H9 (cell line): ENCODE measurements at regions not wholly inside any gene's neighbourhood (a gene's known extent, or its start where the extent isn't known, plus 50 kb on each side); places are given as distances from the start of the nearest gene placed in this dataset.

Experiments
- DNase-seq: peaks from one replicate; pipeline ENCODE4 v3.0.0-alpha.2; 2017
- H2AFZ ChIP-seq: one replicate; pipeline ENCODE4 v1.6.1; 2013; ENCODE audit warnings: mild to moderate bottlenecking, low read length, control low read depth, moderate library complexity
- H2AK5ac ChIP-seq: 2 replicates; pipeline ENCODE4 v1.6.1; 2013; ENCODE audit warnings: low read length, control low read depth, mixed read lengths; ENCODE audit not compliant: insufficient read length
- H2BK120ac ChIP-seq: one replicate; pipeline ENCODE4 v1.6.1; 2013; ENCODE audit warnings: low read depth, mild to moderate bottlenecking, low read length, control low read depth, inconsistent platforms; ENCODE audit not compliant: poor library complexity, severe bottlenecking
- H2BK12ac ChIP-seq: 2 replicates; pipeline ENCODE4 v1.6.1; 2013; ENCODE audit warnings: low read length, control low read depth, mixed read lengths, low read depth; ENCODE audit not compliant: insufficient read length
- H2BK15ac ChIP-seq: 2 replicates; pipeline ENCODE4 v1.6.1; 2013; ENCODE audit warnings: low read depth, low read length, control low read depth
- H2BK20ac ChIP-seq: one replicate; pipeline ENCODE4 v1.6.1; 2013; ENCODE audit warnings: low read depth, mild to moderate bottlenecking, low read length, control low read depth, inconsistent platforms; ENCODE audit not compliant: poor library complexity, severe bottlenecking
- H2BK5ac ChIP-seq: 2 replicates; pipeline ENCODE4 v1.6.1; 2013; ENCODE audit warnings: low read length, control low read depth, mixed read lengths; ENCODE audit not compliant: insufficient read length
- H3K14ac ChIP-seq: 2 replicates; pipeline ENCODE4 v1.6.1; 2013; ENCODE audit warnings: low read length, control low read depth; ENCODE audit not compliant: insufficient read depth
- H3K18ac ChIP-seq: 2 replicates; pipeline ENCODE4 v1.6.1; 2013; ENCODE audit warnings: low read depth, mild to moderate bottlenecking, mixed read lengths, low read length, control low read depth; ENCODE audit not compliant: insufficient read length
- H3K23ac ChIP-seq: 2 replicates; pipeline ENCODE4 v1.6.1; 2013; ENCODE audit warnings: low read length, control low read depth, mixed read lengths, low read depth; ENCODE audit not compliant: insufficient read length
- H3K23me2 ChIP-seq: 2 replicates; pipeline ENCODE4 v1.6.1; 2013; ENCODE audit warnings: low read depth, mild to moderate bottlenecking, mixed read lengths, low read length, control low read depth; ENCODE audit not compliant: insufficient read length, poor library complexity, severe bottlenecking
- H3K27ac ChIP-seq: 2 replicates; pipeline ENCODE4 v1.5.1; 2013; ENCODE audit warnings: low read length, control low read depth, mixed read lengths, low read depth; ENCODE audit not compliant: insufficient read length
- H3K27me3 ChIP-seq: 2 replicates; pipeline ENCODE4 v1.6.1; 2013; ENCODE audit warnings: low read length, control low read depth, inconsistent platforms; ENCODE audit not compliant: insufficient read depth
- H3K4ac ChIP-seq: 2 replicates; pipeline ENCODE4 v1.6.1; 2013; ENCODE audit warnings: low read depth, mild to moderate bottlenecking, control low read depth, inconsistent platforms, low read length, moderate library complexity
- H3K4me1 ChIP-seq: 2 replicates; pipeline ENCODE4 v1.6.1; 2013; ENCODE audit warnings: low read length, control low read depth, inconsistent platforms; ENCODE audit not compliant: insufficient read depth
- H3K4me2 ChIP-seq: 2 replicates; pipeline ENCODE4 v1.6.1; 2013; ENCODE audit warnings: low read length, control low read depth, mixed read lengths; ENCODE audit not compliant: insufficient read length, insufficient read depth
- H3K56ac ChIP-seq: 2 replicates; pipeline ENCODE4 v1.6.1; 2013; ENCODE audit warnings: low read depth, mild to moderate bottlenecking, mixed read lengths, low read length, control low read depth; ENCODE audit not compliant: insufficient read length
- H3K79me1 ChIP-seq: 2 replicates; pipeline ENCODE4 v1.6.1; 2013; ENCODE audit warnings: low read depth, mild to moderate bottlenecking, moderate library complexity, low read length, control low read depth, inconsistent platforms; ENCODE audit not compliant: insufficient read depth, poor library complexity, severe bottlenecking
- H3K79me2 ChIP-seq: 2 replicates; pipeline ENCODE4 v1.6.1; 2013; ENCODE audit warnings: low read length, control low read depth, inconsistent platforms; ENCODE audit not compliant: insufficient read depth
- H3K9ac ChIP-seq: 2 replicates; pipeline ENCODE4 v1.6.1; 2013; ENCODE audit warnings: low read length, control low read depth, mixed read lengths; ENCODE audit not compliant: insufficient read length; ENCODE audit errors: extremely low read depth
- H3K9me3 ChIP-seq: one replicate; pipeline ENCODE4 v1.6.1; 2013; ENCODE audit warnings: low read depth, low read length, inconsistent platforms; ENCODE audit not compliant: control insufficient read depth
- H3T11ph ChIP-seq: one replicate; pipeline ENCODE4 v1.6.1; 2013; ENCODE audit warnings: mild to moderate bottlenecking, low read length, control low read depth, inconsistent platforms
- H4K20me1 ChIP-seq: one replicate; pipeline ENCODE4 v1.6.1; 2013; ENCODE audit not compliant: control insufficient read depth, insufficient read length, insufficient read depth
- H4K5ac ChIP-seq: 2 replicates; pipeline ENCODE4 v1.6.1; 2013; ENCODE audit warnings: low read depth, mild to moderate bottlenecking, mixed read lengths, low read length, control low read depth; ENCODE audit not compliant: insufficient read length
- H4K8ac ChIP-seq: replicated peaks from 2 replicates; pipeline ENCODE4 v1.6.1; 2013; ENCODE audit warnings: low read length, control low read depth, mixed read lengths, low read depth; ENCODE audit not compliant: insufficient read length
- H4K91ac ChIP-seq: 2 replicates; pipeline ENCODE4 v1.6.1; 2013; ENCODE audit warnings: low read depth, mild to moderate bottlenecking, moderate library complexity, mixed read lengths, low read length, control low read depth; ENCODE audit not compliant: insufficient read length
- H3K27ac Mint-ChIP-seq, 3 experiments: 2 replicates in 2 of 3; 3 replicates in 1 of 3; pipeline ENCODE4 v1.8.0; 2020 to 2021; ENCODE audit warnings: mixed read lengths in 3 of 3, mild to moderate bottlenecking in 1 of 3, moderate library complexity in 1 of 3
- H3K27me3 Mint-ChIP-seq: 2 replicates; pipeline ENCODE4 v1.8.0; 2021; ENCODE audit warnings: low read depth, mild to moderate bottlenecking, moderate library complexity, mixed read lengths
- H3K36me3 Mint-ChIP-seq, 3 experiments: 2 replicates in 2 of 3; 3 replicates in 1 of 3; pipeline ENCODE4 v1.8.0; 2020 to 2021; ENCODE audit warnings: low read depth in 3 of 3, mixed read lengths in 3 of 3; ENCODE audit not compliant: insufficient read depth in 1 of 3
- H3K4me1 Mint-ChIP-seq, 2 experiments: 2 replicates each; pipeline ENCODE4 v1.8.0; 2020; ENCODE audit warnings: mixed read lengths in 2 of 2
- H3K4me3 Mint-ChIP-seq, 2 experiments: 2 replicates in 1 of 2; 3 replicates in 1 of 2; pipeline ENCODE4 v1.8.0; 2020 to 2021; ENCODE audit warnings: mild to moderate bottlenecking in 2 of 2, mixed read lengths in 2 of 2, moderate library complexity in 1 of 2
- H3K9me3 Mint-ChIP-seq, 2 experiments: 2 replicates in 1 of 2; 3 replicates in 1 of 2; pipeline ENCODE4 v1.8.0; 2020; ENCODE audit warnings: mild to moderate bottlenecking in 2 of 2, mixed read lengths in 2 of 2, moderate library complexity in 1 of 2
- CTCF ChIP-seq: fragments of 200-600 bp; sonication (generic); conservative IDR thresholded peaks from 3 replicates; pipeline ENCODE4 v1.8.0; 2021; ENCODE audit warnings: antibody characterized with exemption, mild to moderate bottlenecking
- WGBS: extraction: QIAGEN DNeasy Blood & Tissue Kit; methylation state at CpG from one replicate; pipeline ENCODE4 v1.1.7; 2013; ENCODE audit warnings: missing lambda C conversion rate, low lambda C conversion rate, mixed read lengths; ENCODE audit not compliant: insufficient read length; ENCODE audit errors: extremely low coverage; 5-methylcytosine and 5-hydroxymethylcytosine counted together

- H3K27ac ChIP-seq = no peak overlapping the region
- no peak overlapping the region for H3K4me3 Mint-ChIP-seq
- no peak overlapping the region for H2BK15ac ChIP-seq
- WGBS = no CpG with 5 or more reads among the region's 7 CpGs
- H2BK20ac ChIP-seq = no peak overlapping the region
- H3T11ph ChIP-seq = no peak overlapping the region
- no peak overlapping the region for H4K8ac ChIP-seq
- no peaks in the 10 kb centered on the region for H3K9me3 Mint-ChIP-seq
- H3K23ac ChIP-seq = no peak overlapping the region
- H4K5ac ChIP-seq = no peak overlapping the region
- no peak overlapping the region for H2BK120ac ChIP-seq
- no peak overlapping the region for H3K4me2 ChIP-seq
- no peak overlapping the region for H3K27ac Mint-ChIP-seq
- no peaks in the 10 kb centered on the region for H3K79me1 ChIP-seq
- H3K4me1 ChIP-seq = no peaks in the 10 kb centered on the region; the same call in 1 of the 2 replicates
- TF ChIP-seq CTCF = no peak
- no peak overlapping the region for H4K91ac ChIP-seq
- no peak overlapping the region for H3K9ac ChIP-seq
- H3K9me3 ChIP-seq = no peaks in the 10 kb centered on the region
- DNase-seq = no peak
- no peak overlapping the region for H2AFZ ChIP-seq
- no peak overlapping the region for H2BK12ac ChIP-seq
- H3K36me3 Mint-ChIP-seq = no peaks in the 10 kb centered on the region
- H3K18ac ChIP-seq = no peak overlapping the region
- H3K56ac ChIP-seq = no peak overlapping the region
- no peaks in the 10 kb centered on the region for H4K20me1 ChIP-seq
- no peak overlapping the region for H2AK5ac ChIP-seq
- no peak overlapping the region for H2BK5ac ChIP-seq
- no peaks in the 10 kb centered on the region for H3K27me3 ChIP-seq
- no peak overlapping the region for H3K4ac ChIP-seq
- H3K14ac ChIP-seq = no peak overlapping the region
- H3K23me2 ChIP-seq = no peaks in the 10 kb centered on the region
- H3K79me2 ChIP-seq = no peaks in the 10 kb centered on the region
- peaks cover 2% of the 10 kb centered on the region; the same call in 1 of the 2 replicates for H3K27me3 Mint-ChIP-seq
- peaks cover 25 to 27% of the 10 kb centered on the region in 2 experiments for H3K4me1 Mint-ChIP-seq
These were observed 120.1 kb upstream of the ARHGEF3 start for GRCh38 chr3:56921573-56922453.
